ENCODE measurements at regions not wholly inside any gene's neighbourhood (a gene's known extent, or its start where the extent isn't known, plus 50 kb on each side); places are given as distances from the start of the nearest gene placed in this dataset.
A peak's percentile ranks its signal among the peaks of the same experiment; 100 is the strongest.

GRCh38 chr3:187966636-187967406, 187.1 kb upstream of the LPP start:
- DNase-seq (ENCODE audit: low read depth), result no peak
- TF ChIP-seq, protein P1, sequence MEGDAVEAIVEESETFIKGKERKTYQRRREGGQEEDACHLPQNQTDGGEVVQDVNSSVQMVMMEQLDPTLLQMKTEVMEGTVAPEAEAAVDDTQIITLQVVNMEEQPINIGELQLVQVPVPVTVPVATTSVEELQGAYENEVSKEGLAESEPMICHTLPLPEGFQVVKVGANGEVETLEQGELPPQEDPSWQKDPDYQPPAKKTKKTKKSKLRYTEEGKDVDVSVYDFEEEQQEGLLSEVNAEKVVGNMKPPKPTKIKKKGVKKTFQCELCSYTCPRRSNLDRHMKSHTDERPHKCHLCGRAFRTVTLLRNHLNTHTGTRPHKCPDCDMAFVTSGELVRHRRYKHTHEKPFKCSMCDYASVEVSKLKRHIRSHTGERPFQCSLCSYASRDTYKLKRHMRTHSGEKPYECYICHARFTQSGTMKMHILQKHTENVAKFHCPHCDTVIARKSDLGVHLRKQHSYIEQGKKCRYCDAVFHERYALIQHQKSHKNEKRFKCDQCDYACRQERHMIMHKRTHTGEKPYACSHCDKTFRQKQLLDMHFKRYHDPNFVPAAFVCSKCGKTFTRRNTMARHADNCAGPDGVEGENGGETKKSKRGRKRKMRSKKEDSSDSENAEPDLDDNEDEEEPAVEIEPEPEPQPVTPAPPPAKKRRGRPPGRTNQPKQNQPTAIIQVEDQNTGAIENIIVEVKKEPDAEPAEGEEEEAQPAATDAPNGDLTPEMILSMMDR (IDR thresholded peaks at IDR 0.05; ENCODE audit: insufficient read depth, low read depth, low read length), result no peak
- no peak overlapping the region for H3K4me3 ChIP-seq (ENCODE audit: low read depth, low read length)

DNA sequence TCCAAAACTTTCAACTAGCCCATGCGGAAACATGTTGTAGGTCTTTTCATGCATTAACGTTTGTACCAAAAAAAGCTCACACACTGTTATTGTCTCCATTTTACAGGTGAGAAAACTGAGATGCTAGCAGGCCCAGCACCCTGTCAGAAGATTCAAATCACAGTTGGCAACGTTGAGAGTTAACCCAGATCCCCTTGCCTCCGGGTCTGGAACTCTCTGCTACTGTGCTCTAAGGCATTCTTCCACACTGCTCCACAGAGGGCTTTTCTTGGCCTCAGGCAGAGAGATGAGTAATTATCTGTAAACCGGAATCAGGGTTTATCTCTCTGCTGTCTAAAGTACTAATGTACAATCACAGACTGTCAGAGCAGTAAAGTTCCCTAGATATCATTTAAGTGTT, 186.0 kb upstream of the LPP start:
- TF ChIP-seq, protein P1 (IDR thresholded peaks at IDR 0.05; ENCODE audit: insufficient read depth, low read depth, low read length), result no peak
- DNase-seq (ENCODE audit: low read depth), result peak; percentile 75

DNA sequence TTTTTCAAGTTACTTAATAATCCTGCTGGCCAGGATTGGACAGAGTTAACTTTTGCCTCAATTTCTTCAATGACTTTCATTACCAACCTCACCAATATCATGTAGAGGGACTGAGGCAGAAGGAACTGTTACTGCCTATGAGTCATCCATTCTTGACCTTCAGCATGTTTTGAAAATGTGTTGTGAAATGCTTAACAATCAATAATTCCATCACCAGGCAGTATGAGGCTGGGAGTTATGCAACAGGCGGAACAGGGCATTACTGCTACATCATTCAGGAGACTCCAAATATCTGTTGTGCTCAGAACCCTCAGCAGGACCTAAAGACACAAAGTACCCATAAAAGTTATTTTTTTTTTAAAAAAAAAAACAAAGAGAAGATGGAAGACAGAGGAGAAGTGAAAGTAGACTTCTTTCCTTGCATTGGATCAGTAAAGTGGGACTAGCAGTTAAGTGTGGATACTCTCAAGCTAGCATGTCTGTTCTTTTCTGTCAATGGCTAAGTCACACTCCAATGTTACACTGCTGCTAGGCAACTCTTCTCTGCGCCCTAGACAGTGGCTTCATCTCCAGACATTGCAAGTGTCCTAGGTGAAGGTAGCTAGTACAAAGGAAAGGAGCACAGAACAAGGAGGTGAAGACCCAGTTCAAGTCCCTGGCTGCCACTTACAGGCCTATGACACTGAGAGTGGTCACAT, 184.9 kb upstream of the LPP start:
- TF ChIP-seq, protein P1 (IDR thresholded peaks at IDR 0.05; ENCODE audit: insufficient read depth, low read depth, low read length), result no peak

More for the DNA sequence above, 186.0 kb upstream of the LPP start:
- H3K4me3 ChIP-seq (ENCODE audit: low read depth, low read length), result no peak overlapping the region

GRCh38 chr3:187969581-187969950, 184.4 kb upstream of the LPP start:
- TF ChIP-seq, protein P1 (IDR thresholded peaks at IDR 0.05; ENCODE audit: insufficient read depth, low read depth, low read length), result no peak
- H3K4me3 ChIP-seq (ENCODE audit: low read depth, low read length), result no peak overlapping the region
- DNase-seq (ENCODE audit: low read depth), result no peak

More for the DNA sequence above, 184.9 kb upstream of the LPP start:
- no peak overlapping the region for H3K4me3 ChIP-seq (ENCODE audit: low read depth, low read length)
- DNase-seq (ENCODE audit: low read depth), result peak; percentile 94

DNA sequence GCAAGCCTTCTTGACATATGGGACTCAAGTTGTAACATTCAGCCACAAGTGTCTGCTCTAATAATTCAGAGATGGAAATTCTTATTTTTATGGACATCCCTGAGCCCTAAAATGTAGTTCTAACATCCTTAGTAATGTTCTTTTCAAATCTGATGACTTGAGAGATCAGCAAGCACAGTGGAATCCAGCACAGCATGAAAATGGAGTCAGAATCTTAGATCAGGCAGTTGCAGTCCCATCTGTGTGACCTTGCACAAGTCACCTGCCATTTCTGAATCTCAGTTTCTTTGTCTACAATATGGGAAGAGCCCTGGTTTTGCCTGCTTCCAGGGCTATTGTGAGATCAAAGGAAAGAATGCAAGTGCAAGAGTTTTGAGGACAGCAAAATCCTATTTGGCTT, 183.9 kb upstream of the LPP start:
- no peak overlapping the region for H3K4me3 ChIP-seq (ENCODE audit: low read depth, low read length)
- TF ChIP-seq, protein P1 (IDR thresholded peaks at IDR 0.05; ENCODE audit: insufficient read depth, low read depth, low read length), result no peak
- DNase-seq (ENCODE audit: low read depth), result no peak

GRCh38 chr3:187971629-187972028, 182.3 kb upstream of the LPP start:
- no peak for DNase-seq (ENCODE audit: low read depth)
- TF ChIP-seq, protein P1 (IDR thresholded peaks at IDR 0.05; ENCODE audit: insufficient read depth, low read depth, low read length), result no peak
- H3K4me3 ChIP-seq (ENCODE audit: low read depth, low read length), result no peak overlapping the region

Data from fibroblast of villous mesenchyme (primary cell).